UCSD-AML1 (cell line): ENCODE measurements at regions not wholly inside any gene's neighbourhood (a gene's known extent, or its start where the extent isn't known, plus 50 kb on each side); places are given as distances from the start of the nearest gene placed in this dataset.
"Not testable (repeated sequence)": the region's sequence is repeated elsewhere in the genome, so short reads cannot be mapped to it uniquely, and the experiment has no call there.

Experiments used
- DNase-seq: peaks from one replicate; lab custom pipeline; 2025; ENCODE audit not compliant: unreplicated experiment; lab: John Stamatoyannopoulos, UW

DNA sequence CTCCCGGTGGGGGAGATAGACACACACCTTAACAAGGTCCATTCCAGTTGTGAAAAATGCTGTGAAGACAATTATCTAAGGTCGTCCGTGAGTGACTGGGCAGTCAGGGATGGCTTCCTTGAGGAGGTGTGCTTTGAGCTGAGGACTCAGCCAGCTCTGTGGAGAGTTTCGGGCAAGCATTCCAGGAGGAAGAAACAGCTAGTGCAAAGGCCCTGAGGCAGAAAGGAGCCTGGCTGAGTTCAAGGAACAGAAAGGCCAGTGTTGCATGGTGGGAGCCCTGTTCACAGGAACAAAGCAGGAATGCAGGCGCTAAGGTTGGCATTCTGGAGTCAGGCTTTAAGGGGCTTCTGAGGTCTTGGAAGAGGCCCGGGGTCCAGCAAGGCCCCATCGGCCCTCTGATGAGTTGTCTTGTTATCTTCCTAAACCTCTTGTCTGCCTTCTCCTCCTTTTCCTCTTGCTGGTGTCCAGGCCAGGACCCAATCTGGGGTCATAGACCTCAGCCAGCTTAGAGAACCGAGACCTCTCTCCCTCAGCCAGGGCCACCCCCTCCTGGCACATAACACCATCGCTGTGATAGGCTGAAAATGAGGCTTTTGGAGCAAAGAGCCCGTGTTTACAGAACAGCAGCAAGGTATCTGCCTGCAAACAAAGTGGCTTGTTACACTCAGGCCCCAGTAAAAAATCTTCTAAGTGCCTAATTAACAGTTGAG lies 270.2 kb upstream of the MVB12B start:
- DNase-seq, result no peak

DNA sequence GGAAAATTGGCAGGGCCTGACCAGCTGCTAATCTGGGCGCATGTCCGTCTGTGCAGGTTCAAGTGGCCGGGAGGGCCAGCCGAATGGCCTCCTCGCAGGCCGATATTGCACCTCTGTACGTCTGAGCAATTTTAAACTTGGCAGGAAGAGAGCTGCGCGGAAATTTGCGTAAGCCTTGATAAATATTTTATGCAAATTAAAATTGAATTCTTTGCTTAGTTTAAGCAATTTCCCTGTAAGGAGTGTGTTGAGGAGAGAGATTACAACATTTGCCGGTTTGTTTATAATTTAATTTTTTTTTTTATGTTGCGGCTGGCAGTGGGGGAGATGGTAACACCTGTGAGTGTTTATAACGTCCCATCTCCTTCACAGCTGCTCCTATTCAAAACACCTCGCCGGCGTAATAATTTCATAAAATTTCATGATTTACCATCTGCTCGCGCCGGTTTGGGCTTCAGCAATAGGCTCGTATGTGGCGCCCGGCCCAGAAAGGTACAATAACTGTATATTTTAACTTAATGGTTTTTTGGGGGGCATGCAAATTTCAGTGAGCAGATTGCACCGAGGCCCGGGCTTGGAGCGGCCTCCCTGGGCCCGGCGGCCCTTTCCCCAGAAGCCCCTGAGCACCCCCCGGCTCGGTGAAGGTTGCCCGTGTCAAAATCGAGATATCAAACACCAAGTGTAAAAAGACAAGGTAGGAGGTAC lies 269.4 kb upstream of the MVB12B start:
- DNase-seq, result no peak

DNA sequence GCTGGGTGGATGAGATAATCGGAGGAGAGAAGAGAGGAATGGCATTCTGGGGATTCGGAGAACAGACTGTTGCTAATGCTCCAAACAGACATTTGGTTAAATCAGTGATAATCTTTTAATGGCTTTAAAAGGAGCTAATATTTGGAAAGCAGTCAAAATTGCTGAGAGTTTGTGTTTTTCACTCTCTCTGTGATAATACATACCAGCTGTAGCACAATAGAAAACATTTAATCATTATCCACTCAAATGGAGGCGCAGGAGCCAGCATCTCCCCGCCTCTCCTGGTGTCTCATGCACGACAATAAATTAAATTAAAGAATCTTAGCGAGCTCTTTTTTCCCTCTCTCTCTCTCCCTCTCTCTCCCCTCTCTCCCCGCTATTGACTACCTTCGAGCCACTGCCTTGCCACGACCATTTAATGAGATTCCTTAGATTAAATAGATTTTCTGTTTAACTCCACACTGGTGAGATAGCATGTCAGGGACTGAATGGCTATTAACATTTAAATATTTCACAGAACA lies 268.6 kb upstream of the MVB12B start:
- DNase-seq, result no peak

DNA sequence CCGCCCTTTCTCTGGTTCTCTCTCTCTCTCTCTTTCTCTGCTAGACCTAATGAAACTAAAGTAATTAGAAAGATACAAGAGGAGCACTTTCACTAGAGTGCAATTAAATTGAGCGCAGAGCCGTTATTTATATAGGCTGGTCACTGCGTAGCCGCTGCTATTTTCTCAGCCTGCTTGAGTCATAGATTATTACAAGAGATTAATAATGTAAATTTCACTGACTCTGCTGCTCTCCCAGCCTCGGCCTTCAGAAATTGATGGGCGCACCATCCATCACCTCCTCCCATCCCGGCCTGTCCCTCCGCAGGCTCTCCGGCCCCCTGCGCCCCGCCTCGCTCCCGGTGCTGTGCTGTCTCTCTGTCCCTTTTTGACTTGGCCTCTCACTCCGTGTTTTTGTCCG lies 268.0 kb upstream of the MVB12B start:
- DNase-seq, result no peak

DNA sequence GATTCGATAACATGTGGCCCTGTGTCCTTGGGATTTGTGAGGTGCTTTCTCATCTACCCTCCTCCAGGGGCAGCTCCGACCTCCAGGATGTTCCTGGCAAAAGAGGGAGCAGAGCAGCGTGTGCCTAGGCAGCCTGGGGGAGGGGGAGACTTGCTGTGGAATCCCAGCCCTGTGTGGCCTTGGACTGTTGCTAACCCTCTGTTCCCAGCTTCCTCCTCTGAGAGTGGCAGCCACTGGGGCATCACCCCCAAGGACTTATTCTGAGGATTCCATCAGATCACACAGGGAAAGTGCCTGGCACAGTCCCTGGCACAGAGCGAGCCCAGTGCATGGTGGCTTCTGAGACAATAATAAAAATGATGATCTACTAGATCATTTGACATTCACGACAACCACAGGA lies 265.1 kb upstream of the MVB12B start:
- DNase-seq, result no peak

DNA sequence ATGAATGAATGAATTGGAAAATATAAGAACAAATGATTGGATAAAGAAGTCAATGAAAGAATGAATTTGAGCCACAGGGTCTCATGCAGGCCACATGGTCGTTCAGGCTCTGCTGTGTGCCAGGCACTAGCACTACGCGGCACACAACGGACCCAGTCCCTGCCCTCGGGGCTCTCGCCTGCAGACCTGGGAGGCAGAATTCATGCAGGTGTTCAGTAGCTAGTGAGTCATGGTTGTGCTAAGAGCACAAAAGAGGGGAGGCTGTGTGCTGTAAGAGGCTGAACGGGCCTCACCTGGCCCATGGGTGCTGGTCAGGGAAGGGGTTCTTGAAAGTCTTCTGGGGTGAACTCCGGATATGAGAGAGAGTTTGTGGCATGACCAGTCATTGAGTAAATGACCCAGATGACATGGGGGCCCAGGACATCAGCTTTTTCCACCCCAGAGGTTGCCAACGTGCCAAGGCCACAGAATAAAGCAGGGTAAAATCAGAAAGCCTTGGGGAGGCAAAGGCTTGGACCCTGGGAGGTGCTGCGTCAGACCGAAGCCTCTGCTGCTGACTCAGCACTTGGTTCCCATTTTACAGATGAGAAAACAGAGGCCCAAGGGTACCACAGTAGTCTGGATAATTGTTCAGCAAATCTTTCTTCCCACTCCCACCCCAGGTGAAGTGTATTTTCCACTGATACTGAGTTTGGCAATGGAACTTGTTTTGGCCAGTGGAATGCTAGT lies 264.3 kb upstream of the MVB12B start:
- DNase-seq, result no peak

DNA sequence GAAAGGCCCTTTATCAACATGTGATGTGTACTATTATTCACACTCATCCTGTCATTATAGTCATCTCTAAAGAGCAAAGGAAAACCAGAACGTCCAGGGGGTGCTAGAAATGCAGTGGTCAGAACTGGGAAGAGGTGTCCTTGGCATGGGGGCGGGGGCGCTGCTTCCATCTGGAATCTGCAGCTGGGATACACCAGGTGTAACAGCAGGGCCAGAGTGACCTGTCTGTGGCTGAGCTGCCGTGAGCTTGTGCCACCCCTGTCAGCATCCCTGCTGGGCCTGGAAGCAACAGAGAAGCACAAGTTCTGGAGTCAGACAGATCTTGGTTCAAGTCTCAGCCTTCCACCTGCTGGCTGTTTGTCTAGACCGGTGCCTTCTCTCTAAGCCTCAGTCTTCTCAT lies 263.3 kb upstream of the MVB12B start:
- DNase-seq, result no peak

DNA sequence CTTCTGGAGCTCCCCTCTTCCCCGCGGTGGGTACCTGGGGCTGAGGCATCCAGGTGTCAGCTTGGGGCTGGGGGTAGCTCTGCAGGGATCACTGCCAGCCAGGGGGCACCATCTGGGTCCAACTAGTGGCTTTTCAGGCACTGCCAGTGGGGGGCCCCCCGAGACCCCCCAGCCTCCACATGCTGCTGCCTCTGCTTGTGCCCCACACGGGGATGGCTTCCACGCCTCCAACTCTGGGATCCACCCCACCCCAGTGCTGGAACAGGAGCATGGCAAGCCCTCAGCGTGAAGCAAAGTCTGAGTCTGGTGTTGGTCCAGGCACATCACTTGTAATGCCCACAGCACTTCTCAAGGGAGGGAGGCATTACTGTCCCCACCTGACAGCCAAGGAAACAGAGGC lies 260.5 kb upstream of the MVB12B start:
- no peak for DNase-seq

DNA sequence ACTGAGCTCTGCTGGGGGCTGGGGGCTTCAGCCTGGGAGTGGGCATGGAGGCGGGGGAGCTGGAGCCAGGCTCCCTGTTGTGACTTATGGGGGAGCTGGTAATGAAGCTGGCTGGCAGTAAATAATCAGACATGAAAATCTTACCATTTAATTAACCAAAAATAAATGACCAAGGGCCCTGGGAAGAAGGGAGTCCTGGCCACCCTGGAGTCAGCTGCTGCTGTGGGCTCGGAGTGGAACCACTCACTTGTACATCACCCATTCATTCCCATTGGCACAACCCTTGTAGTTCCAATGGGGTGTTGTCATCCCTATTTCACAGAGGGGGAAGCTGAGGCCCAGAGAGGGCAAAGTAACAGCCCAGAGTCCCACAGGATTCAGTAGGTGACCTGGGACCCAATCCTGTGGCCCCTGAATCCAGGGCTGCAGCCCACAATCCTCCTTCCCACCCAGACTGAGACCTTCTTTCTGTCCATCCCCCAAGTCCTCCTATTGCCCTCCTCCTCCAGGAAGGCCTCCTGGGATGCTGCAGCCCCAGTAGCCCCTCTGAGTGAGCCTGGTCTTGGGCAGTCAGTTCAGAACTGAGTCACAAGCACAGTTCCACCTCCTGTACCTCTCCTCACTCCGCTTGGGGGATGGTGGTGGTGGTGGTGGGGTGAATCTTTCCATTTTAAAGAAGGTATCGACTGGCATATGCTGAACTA lies 259.4 kb upstream of the MVB12B start:
- DNase-seq, result no peak

DNA sequence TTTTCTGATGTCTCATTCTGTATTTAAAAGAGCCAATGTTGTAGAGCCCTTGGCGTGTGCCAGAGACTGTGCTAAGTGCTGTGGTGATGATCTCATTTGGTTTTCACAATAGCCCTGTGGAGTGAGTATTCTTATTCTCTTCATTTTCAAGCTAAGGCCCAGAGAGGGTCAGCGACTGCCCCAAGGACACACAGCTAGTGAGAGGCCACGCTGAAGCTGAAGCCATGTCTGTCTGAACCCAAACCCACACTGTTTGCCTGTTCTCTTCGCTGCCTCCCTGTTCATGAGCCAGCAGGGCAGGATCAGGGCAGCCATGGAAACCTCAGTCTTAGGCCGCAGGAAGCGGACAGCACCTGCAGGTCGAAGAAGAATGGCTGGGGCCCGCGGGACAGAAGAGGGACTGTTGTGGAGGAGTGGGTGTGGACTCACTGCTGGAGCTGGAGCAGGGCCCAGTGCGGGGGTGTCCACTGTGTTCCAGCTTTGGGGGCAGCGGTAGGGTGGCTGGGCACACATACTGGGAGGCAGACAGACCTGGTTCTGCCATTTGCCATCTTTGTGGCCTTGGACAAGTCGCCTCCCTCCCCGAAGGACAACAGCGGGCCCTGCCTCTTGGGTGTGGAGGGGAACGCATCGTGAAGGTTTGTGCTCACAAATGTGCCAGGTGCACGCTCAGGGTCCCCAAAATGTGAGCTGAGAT lies 257.9 kb upstream of the MVB12B start:
- no peak for DNase-seq

DNA sequence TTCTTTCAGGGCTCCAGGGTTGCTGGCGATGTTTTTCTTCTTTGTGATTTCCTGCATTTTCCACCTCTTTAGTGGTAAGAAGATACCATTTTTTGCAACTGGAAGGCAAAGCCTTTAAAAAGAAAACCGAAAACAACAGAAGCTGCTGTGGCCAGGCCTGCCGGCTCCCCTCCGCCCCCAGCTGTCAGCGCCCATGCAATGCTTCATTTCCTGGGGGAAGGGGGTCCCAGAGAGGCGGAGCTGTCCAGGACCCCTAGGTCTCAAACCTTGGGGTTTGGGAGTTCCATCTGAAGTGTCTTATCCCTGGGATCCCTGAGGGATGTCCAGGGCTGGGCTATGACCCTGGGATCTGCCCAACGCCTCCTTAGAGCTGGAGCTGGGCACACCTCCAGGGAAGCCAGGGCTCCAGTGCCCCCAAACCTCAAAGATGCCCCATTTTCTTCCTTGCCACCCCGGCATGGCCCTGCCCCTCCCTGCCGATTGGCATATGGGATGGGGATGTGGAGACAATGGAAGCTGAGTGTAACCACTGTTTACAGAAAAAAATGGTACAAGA lies 257.2 kb upstream of the MVB12B start:
- no peak for DNase-seq

DNA sequence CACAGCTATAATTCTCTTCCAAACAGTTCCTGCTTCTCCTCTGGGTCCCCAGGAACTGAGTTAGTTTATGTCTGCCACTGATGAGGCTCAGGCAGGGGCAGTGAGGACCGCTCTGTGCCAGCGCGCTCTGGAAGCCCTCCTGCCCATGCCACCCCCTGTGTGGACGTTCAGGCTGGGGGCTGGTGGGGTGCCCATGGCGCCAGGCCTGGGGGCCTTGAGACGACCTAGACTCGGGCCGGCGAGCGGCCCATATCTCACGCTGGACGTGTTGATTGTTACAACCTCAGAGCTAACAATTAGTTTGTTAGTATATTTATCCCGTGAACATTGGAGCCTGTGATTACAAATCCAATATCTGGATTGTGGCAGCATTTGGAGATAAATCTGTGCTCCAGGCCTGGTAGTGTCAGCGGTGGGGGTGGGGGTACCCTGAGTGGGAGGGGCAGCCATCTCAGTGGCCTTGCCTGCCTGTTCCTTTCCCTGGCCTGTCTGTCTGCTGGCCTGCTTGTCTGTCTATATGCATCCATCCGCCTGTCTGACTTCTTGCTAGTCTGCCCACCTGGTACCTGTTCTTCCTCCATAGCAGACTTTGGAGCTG lies 256.5 kb upstream of the MVB12B start:
- DNase-seq, result no peak

DNA sequence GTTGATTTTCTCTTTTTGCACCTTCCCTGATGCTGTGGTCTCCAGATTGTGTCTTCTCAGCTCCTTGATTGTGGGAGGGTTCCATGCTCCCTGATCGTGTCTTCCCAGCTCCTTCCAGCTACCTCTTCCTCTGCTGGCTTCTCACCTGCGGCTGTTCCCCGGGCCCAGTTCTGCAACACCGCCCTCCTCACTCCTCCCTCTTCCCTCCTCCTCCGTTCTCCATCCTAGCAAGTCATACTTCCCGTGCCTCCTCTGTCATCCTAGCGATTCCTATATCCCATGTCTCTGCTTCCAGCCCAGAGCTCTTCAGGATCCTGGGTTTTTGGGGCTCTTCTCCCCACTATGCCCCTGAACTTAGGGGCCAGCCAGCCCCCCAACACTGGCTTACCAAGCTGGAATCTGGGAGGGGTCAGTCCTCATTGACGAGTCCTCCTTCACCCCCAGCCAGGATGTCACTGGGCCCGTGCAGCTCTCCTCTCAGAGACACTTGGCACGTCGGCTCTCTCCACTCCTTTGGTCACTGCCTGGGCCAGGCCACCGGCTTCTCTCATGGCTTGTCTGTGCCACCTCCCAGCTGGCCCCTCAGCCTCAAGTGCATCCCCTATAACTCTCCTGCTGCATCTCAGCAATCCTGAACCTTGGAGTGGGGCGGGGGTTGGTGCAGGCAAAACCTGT lies 255.4 kb upstream of the MVB12B start:
- DNase-seq, result no peak

DNA sequence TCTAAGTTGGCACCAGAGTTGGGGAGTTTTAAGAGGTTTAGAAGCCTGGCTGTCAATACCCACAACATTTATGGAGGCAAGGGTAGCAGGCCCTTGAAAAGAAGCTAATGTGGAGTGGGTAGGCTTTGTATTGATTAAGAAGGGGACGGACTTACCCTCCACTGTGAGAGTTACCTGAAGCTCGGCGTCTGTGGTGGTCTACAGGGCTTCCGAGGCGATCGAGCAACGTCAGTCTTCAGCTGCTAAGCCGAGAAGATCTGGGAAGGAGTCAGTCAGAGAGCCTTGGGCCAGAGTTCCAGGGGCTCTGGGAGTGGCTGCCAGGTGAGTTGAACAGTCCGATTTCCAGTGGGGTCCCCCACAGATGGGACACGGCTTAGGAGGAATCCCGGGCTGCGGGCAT lies 249.0 kb upstream of the MVB12B start:
- not testable (repeated sequence) for DNase-seq

DNA sequence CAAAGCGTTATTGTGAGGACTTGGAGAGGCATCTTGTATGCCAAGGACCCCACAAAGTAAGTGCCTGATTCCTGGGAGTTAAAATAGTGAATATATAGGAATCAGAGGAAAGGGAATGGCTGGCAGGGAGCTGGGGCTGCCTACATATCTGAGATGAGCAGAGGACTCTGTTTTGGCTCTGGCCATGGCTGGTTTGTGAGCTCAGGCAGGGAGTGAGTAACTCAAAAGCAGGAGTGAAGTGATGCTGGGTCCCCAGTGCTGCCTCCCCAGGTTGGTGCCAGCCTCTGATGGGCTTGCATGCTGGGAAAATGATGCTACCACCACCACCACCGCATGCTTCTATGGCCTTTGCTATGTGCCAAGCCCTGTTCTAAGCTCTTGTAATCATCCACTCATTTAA lies 246.0 kb upstream of the MVB12B start:
- no peak for DNase-seq

DNA sequence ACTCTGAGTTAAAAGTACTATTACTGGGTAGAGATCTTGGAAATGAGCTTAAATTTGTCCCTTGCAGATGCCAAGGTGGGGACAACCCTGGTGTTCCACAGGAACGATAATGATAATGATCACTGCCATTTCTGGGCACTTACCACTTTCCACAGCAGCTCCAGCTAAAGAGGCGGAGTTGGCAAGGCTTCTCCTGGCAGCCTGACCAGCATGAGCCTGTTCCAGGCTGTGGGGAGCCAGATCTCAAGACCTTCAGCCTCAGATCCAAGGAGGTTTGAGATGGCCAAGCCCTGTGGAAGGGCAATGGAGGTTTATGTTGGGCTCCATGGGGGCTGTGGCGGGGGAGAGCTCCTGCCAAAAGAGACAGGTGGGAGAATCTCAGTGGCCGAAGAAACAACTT lies 244.9 kb upstream of the MVB12B start:
- no peak for DNase-seq

DNA sequence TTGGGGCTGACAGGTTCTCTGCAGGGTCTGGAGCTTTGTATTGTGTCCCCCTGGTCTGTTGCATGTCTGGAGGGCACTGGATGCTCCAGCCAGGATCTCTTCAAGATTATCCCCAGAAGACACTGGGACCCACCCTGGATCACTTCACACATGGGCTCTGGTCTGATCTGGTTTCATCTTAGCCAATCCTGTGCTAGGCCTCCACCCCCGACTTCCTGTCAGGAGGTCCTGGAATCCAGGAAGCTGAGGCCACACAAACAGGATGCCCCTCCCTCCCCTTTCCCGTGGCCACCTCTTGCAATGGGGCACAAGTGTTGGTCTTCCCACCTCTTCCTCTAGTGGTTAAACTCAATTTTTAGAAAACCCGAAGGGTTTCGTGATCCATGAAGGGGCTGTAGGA lies 242.6 kb upstream of the MVB12B start:
- peak; percentile 17 for DNase-seq

DNA sequence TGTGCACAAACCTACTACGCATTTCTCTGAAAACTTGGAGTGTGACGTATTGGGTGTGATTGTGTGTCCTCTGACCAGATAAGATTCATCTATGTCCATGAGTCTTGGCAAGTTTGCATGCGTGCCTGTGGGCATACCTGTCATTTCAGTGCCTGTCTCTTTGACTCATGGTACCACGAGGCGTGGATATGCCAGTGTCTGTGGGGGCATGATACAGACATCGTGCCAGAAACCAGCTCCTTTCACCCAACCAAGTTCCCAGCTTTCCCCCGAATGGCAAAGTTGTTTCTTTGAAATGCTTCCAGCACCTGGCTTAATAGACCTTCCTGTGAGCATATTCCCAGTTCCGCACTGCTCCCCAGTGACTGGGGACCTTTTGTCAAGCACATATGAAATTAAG lies 241.9 kb upstream of the MVB12B start:
- DNase-seq, result no peak

DNA sequence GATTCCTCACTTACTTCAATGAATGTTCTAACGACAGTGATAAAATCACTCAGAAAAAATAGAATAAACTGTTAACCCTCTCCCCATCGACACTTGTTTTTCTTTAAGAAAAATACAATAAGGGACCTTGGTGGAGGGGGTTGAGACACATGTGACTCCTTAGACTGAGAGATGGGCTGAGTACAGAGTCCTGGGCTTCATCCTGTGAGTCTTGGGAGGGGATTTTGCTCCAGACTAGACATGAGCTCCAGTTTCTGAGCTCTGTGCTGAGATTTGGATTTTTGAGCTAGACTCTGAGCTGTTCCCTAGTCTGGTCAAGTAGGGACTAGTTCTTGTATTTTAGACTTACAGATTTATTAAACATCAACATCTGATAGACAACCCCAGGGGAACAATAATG lies 241.5 kb upstream of the MVB12B start:
- no peak for DNase-seq

DNA sequence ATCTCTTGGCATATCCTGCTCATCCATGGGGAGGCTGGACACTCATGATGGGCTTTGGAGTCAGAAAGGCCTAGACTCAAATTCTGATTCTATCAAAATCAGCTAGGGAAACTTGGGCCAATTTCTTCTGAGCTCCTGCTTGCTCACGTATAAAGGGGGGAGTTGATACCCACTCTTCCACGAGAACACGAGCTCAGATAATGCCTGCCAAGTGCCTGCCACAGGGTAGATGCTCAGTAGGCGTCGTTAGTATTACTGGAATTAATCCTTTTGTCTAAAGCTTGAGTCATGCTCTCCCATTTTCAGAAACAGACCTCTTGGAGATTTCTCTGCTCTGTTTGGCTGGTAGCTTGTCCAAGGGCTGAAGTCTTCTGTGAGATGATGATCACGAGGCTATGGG lies 238.3 kb upstream of the MVB12B start:
- DNase-seq, result no peak
